Testis (tissue), 2 donors: ENCODE measurements at regions not wholly inside any gene's neighbourhood (a gene's known extent, or its start where the extent isn't known, plus 50 kb on each side); places are given as distances from the start of the nearest gene placed in this dataset.

Source experiments
- CTCF ChIP-seq, 3 experiments: fragments of 450-650 bp in 2 of 3; fragments of 200-600 bp in 1 of 3; sonication (generic) in 1 of 3; IDR thresholded peaks; one replicate each; pipeline ENCODE4 v1.5.1; 2016 to 2019; ENCODE audit warnings: antibody characterized with exemption in 3 of 3, mild to moderate bottlenecking in 2 of 3, moderate library complexity in 1 of 3
- POLR2A ChIP-seq: fragments of 450-650 bp; IDR thresholded peaks from one replicate; pipeline ENCODE4 v1.6.1; 2017; ENCODE audit warnings: antibody characterized with exemption, mild to moderate bottlenecking, moderate library complexity

- TF ChIP-seq CTCF (IDR thresholded peaks at IDR 0.05) (no peak), POLR2A (no peak)
Observed at GRCh38 chr13:50526661-50527071, 316.8 kb downstream of the DLEU7 start.
